ENCODE measurements at regions not wholly inside any gene's neighbourhood (a gene's known extent, or its start where the extent isn't known, plus 50 kb on each side); places are given as distances from the start of the nearest gene placed in this dataset.

DNA sequence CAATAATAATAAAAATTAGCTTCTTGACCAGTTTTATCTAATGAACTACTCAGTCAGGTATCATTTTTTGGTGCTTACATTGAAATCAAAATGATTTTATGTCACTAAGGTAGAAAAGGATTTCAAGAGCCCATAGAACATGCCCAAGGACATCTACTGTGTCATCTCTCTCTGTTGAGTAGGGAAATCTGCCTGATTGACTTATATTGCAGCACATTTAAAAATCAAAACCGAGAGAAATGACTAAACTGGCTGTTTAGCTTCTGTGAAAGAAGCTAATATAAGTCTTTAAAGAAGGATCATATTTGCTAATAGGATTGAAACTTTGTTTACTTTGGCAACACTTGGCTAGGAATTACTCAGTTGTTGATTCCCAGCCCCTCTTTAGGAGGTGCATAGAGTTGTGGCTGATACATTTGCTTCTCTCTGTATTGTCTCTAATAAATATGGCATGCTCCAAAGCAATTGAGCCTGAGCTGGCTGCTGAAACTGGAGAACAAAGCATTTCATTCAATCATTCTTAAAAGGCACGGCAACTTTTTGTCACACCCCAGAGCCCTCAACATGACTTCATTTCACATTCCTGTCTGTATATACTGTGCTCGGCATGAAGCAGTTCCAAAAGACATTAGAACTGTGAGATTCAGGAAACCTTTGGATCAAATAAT is 1096.9 kb upstream of the POT1 start:
- no peaks in the 10 kb centered on the region for H3K36me3 ChIP-seq (replicated peaks in 1 of 2; ENCODE audit: control insufficient read depth in 1 of 2, insufficient read depth in 2 of 2, low read length in 2 of 2)
- H3K4me1 ChIP-seq (ENCODE audit: control insufficient read depth in 1 of 2, insufficient read depth in 2 of 2, low read length in 2 of 2): no peaks in the 10 kb centered on the region
- H2AFZ ChIP-seq (ENCODE audit: insufficient read depth, low read depth, low read length, poor library complexity, severe bottlenecking): no peak overlapping the region
- no peak overlapping the region for H3K4me3 ChIP-seq (replicated peaks in 1 of 3; ENCODE audit: low read depth in 2 of 3, low read length in 3 of 3)
- H3K27ac ChIP-seq (ENCODE audit: low read depth in 1 of 2, low read length in 2 of 2): no peak overlapping the region
- WGBS (ENCODE audit: insufficient coverage): 100% methylated on average over 1 of the region's 3 CpGs
- H3K4me3 Mint-ChIP-seq: no peak overlapping the region
- no peaks in the 10 kb centered on the region for H3K4me1 Mint-ChIP-seq
- no peak overlapping the region for H3K27ac Mint-ChIP-seq
- no peak for DNase-seq
- intact Hi-C loops (cut with micrococcal nuclease): no loop called here
- no peaks in the 10 kb centered on the region for H4K20me1 ChIP-seq (ENCODE audit: insufficient read depth, low read length)
- H3K36me3 Mint-ChIP-seq: no peaks in the 10 kb centered on the region
- no peaks in the 10 kb centered on the region for H3K9me3 ChIP-seq (replicated peaks in 1 of 2; ENCODE audit: control insufficient read depth in 1 of 2, insufficient read depth in 1 of 2, low read length in 2 of 2)
- H3K27me3 ChIP-seq (ENCODE audit: control insufficient read depth in 2 of 2, insufficient read depth in 2 of 2, low read length in 2 of 2): no peaks in the 10 kb centered on the region
- TF ChIP-seq, protein P1, sequence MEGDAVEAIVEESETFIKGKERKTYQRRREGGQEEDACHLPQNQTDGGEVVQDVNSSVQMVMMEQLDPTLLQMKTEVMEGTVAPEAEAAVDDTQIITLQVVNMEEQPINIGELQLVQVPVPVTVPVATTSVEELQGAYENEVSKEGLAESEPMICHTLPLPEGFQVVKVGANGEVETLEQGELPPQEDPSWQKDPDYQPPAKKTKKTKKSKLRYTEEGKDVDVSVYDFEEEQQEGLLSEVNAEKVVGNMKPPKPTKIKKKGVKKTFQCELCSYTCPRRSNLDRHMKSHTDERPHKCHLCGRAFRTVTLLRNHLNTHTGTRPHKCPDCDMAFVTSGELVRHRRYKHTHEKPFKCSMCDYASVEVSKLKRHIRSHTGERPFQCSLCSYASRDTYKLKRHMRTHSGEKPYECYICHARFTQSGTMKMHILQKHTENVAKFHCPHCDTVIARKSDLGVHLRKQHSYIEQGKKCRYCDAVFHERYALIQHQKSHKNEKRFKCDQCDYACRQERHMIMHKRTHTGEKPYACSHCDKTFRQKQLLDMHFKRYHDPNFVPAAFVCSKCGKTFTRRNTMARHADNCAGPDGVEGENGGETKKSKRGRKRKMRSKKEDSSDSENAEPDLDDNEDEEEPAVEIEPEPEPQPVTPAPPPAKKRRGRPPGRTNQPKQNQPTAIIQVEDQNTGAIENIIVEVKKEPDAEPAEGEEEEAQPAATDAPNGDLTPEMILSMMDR (IDR thresholded peaks at IDR 0.05): no peak
- peaks cover 0 to 3% (median 2%) of the 10 kb centered on the region in 7 donors for H3K9me3 Mint-ChIP-seq
- no peaks in the 10 kb centered on the region for H3K79me2 ChIP-seq (ENCODE audit: insufficient read depth, low read length)
- H3K27me3 Mint-ChIP-seq (ENCODE audit: low read depth in 3 of 3): no peaks in the 10 kb centered on the region
- H3K4me2 ChIP-seq (replicated peaks; ENCODE audit: extremely low read depth, low read length, poor library complexity, severe bottlenecking): no peak overlapping the region
- no peak overlapping the region for H3K9ac ChIP-seq (ENCODE audit: insufficient read depth, low read length, poor library complexity, severe bottlenecking)

DNA sequence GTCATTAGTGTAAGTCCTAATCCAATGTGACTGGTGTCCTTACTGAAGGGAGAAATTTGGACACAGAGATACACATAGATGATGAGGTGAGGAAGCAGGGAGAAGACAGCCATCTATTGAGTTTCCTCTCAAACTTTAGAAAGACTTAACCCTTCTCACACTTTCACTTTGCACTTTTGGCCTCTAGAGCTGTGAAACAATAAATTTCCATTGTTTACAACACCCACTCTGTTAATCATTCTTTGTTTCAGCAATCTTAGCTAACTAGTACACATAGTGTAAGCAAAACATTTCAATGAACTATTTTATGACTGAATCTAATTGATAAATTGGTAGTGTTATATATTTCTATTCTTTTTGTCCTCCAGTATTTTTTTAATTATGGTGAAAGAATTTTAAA is 1092.8 kb upstream of the POT1 start:
- no peaks in the 10 kb centered on the region for H3K27me3 ChIP-seq (ENCODE audit: control insufficient read depth in 2 of 2, insufficient read depth in 2 of 2, low read length in 2 of 2)
- no peak overlapping the region for H3K9ac ChIP-seq (ENCODE audit: insufficient read depth, low read length, poor library complexity, severe bottlenecking)
- H3K27ac ChIP-seq (ENCODE audit: low read depth in 1 of 2, low read length in 2 of 2): no peak overlapping the region
- no peaks in the 10 kb centered on the region for H3K36me3 ChIP-seq (replicated peaks in 1 of 2; ENCODE audit: control insufficient read depth in 1 of 2, insufficient read depth in 2 of 2, low read length in 2 of 2)
- no peaks in the 10 kb centered on the region for H3K36me3 Mint-ChIP-seq
- no peaks in the 10 kb centered on the region for H3K4me1 ChIP-seq (ENCODE audit: control insufficient read depth in 1 of 2, insufficient read depth in 2 of 2, low read length in 2 of 2)
- TF ChIP-seq, protein P1 (IDR thresholded peaks at IDR 0.05): no peak
- no peak overlapping the region for H3K4me3 Mint-ChIP-seq
- no peak overlapping the region for H2AFZ ChIP-seq (ENCODE audit: insufficient read depth, low read depth, low read length, poor library complexity, severe bottlenecking)
- peaks cover 0 to 3% (median 0%) of the 10 kb centered on the region in 7 donors for H3K9me3 Mint-ChIP-seq
- no peak overlapping the region for H3K4me2 ChIP-seq (replicated peaks; ENCODE audit: extremely low read depth, low read length, poor library complexity, severe bottlenecking)
- H3K79me2 ChIP-seq (ENCODE audit: insufficient read depth, low read length): no peaks in the 10 kb centered on the region
- H3K27ac Mint-ChIP-seq: no peak overlapping the region
- no peaks in the 10 kb centered on the region for H3K9me3 ChIP-seq (replicated peaks in 1 of 2; ENCODE audit: control insufficient read depth in 1 of 2, insufficient read depth in 1 of 2, low read length in 2 of 2)
- H3K27me3 Mint-ChIP-seq (ENCODE audit: low read depth in 3 of 3): no peaks in the 10 kb centered on the region
- no peak overlapping the region for H3K4me3 ChIP-seq (replicated peaks in 1 of 3; ENCODE audit: low read depth in 2 of 3, low read length in 3 of 3)
- intact Hi-C loops (cut with micrococcal nuclease): no loop called here
- H3K4me1 Mint-ChIP-seq: no peaks in the 10 kb centered on the region
- H4K20me1 ChIP-seq (ENCODE audit: insufficient read depth, low read length): no peaks in the 10 kb centered on the region
- no peak for DNase-seq

Data from CD14-positive monocyte (primary cell).